ENCODE measurements at regions not wholly inside any gene's neighbourhood (a gene's known extent, or its start where the extent isn't known, plus 50 kb on each side); places are given as distances from the start of the nearest gene placed in this dataset.

GRCh38 chr20:60069656-60070055, 111.4 kb downstream of the CDH26 start:
- H3K27ac ChIP-seq: no peak overlapping the region
- no peak for DNase-seq
- WGBS, 5 donors: 51 to 66% (median 61%) methylated on average over 8 of the region's 8 CpGs
- TF ChIP-seq EP300 (IDR thresholded peaks at IDR 0.05) (no peak), POLR2AphosphoS5 (IDR thresholded peaks at IDR 0.05) (no peak), POLR2A (IDR thresholded peaks at IDR 0.05) (no peak)
- TF ChIP-seq, protein P1, sequence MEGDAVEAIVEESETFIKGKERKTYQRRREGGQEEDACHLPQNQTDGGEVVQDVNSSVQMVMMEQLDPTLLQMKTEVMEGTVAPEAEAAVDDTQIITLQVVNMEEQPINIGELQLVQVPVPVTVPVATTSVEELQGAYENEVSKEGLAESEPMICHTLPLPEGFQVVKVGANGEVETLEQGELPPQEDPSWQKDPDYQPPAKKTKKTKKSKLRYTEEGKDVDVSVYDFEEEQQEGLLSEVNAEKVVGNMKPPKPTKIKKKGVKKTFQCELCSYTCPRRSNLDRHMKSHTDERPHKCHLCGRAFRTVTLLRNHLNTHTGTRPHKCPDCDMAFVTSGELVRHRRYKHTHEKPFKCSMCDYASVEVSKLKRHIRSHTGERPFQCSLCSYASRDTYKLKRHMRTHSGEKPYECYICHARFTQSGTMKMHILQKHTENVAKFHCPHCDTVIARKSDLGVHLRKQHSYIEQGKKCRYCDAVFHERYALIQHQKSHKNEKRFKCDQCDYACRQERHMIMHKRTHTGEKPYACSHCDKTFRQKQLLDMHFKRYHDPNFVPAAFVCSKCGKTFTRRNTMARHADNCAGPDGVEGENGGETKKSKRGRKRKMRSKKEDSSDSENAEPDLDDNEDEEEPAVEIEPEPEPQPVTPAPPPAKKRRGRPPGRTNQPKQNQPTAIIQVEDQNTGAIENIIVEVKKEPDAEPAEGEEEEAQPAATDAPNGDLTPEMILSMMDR (IDR thresholded peaks at IDR 0.05): no peak
- intact Hi-C loops (cut with DNase I; ENCODE audit: low total_unique reads): no loop called here
- no peak overlapping the region for H3K4me3 ChIP-seq
- H3K36me3 ChIP-seq: no peaks in the 10 kb centered on the region
- no peaks in the 10 kb centered on the region for H3K4me1 ChIP-seq
- H3K27me3 ChIP-seq: peaks cover 0 to 34% (median 0%) of the 10 kb centered on the region in 3 donors
- peaks cover 0 to 6% (median 2%) of the 10 kb centered on the region in 4 donors for H3K9me3 ChIP-seq

DNA sequence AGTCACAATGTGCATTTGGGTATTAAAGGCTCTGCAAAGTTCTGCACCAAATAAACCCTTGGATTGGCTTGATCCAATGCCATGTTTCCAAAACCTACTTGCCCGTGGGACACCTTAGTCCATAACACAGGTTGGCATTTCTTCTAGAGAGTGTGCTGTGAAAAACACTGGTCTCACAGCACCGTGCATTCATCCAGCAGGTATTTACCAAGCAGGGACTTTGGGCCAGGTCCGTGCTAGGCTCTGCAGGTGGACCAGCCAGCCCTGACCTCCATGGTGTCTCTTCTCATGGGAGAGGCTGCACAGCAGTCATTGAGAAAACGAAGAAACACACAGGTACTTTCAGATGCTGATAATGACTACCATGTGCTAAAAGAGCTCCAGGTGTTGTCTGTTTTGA, 112.6 kb downstream of the CDH26 start:
- Histone ChIP-seq H3K36me3 (no peaks in the 10 kb centered on the region), H3K27ac (no peak overlapping the region), H3K9me3 (peaks cover 0 to 6% (median 2%) of the 10 kb centered on the region in 4 donors), H3K4me1 (no peaks in the 10 kb centered on the region), H3K4me3 (no peak overlapping the region), H3K27me3 (peaks cover 0 to 33% (median 0%) of the 10 kb centered on the region in 3 donors)
- TF ChIP-seq EP300 (IDR thresholded peaks at IDR 0.05): no peak
- TF ChIP-seq POLR2A (IDR thresholded peaks at IDR 0.05): no peak
- TF ChIP-seq, protein P1 (IDR thresholded peaks at IDR 0.05): no peak
- no peak for TF ChIP-seq POLR2AphosphoS5 (IDR thresholded peaks at IDR 0.05)
- intact Hi-C loops (cut with DNase I; ENCODE audit: low total_unique reads): no loop called here
- DNase-seq: no peak
- WGBS, 5 donors: 74 to 82% (median 80%) methylated on average over 4 of the region's 4 CpGs

- Histone ChIP-seq H3K4me3 (no peak overlapping the region), H3K9me3 (peaks cover 0 to 6% (median 2%) of the 10 kb centered on the region in 4 donors), H3K36me3 (no peaks in the 10 kb centered on the region), H3K4me1 (no peaks in the 10 kb centered on the region), H3K27me3 (peaks cover 0 to 28% (median 0%) of the 10 kb centered on the region in 3 donors), H3K27ac (no peak overlapping the region)
- DNase-seq: no peak
- intact Hi-C loops (cut with DNase I; ENCODE audit: low total_unique reads): no loop called here
- WGBS, 5 donors: 28 to 60% (median 37%) methylated on average over 2 of the region's 2 CpGs
- TF ChIP-seq, protein P1 (IDR thresholded peaks at IDR 0.05): no peak
- no peak for TF ChIP-seq POLR2A (IDR thresholded peaks at IDR 0.05)
- no peak for TF ChIP-seq EP300 (IDR thresholded peaks at IDR 0.05)
Observed at GRCh38 chr20:60071965-60072364, 113.7 kb downstream of the CDH26 start.

DNA sequence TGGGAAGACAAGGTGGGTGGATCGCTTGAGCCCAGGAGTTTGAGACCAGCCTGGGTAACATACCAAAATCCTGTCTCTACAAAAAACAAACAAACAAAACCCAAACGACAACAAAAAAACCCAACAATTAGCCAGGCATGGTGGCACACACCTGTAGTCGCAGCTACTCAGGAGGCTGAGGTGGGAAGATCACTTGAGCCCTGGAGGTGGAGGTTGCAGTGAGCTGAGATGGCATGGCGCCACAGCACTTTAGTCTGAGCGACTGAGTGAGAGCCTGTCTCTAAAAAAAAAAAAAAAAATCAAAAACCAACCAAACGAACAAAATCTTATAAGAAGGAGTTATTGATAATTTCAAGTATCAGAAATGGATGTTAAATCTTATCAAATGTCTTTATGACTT, 114.9 kb downstream of the CDH26 start:
- peaks cover 0 to 23% (median 0%) of the 10 kb centered on the region in 3 donors for H3K27me3 ChIP-seq
- no peak overlapping the region for H3K4me3 ChIP-seq
- no peaks in the 10 kb centered on the region for H3K36me3 ChIP-seq
- peaks cover 0 to 2% (median 0%) of the 10 kb centered on the region in 4 donors for H3K4me1 ChIP-seq
- intact Hi-C loops (cut with DNase I; ENCODE audit: low total_unique reads): no loop called here
- no peak for DNase-seq
- WGBS, 5 donors: 87 to 90% (median 88%) methylated on average over 6 of the region's 6 CpGs
- peaks cover 0 to 6% (median 2%) of the 10 kb centered on the region in 4 donors for H3K9me3 ChIP-seq
- H3K27ac ChIP-seq: no peak overlapping the region
- TF ChIP-seq POLR2AphosphoS5 (IDR thresholded peaks at IDR 0.05): no peak

DNA sequence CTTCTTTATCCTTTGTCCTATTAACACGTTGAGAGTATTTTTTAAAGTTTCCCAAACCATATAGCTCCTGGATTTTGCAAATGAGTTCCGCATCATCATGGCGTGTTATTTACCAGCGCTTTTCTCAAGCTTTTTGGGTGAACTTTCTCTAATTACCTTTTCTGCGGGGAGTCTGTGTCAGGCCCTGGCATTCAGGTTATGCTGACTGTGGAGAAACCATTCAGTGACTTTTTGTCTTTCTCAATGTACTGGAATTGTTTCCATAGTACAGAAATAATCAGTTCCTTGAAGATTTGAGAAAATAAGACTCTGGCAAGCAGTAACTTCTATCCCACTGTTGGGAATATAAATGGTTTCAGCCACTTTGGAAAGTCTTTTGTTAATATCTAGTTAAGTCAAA, 115.3 kb downstream of the CDH26 start:
- Histone ChIP-seq H3K4me3 (no peak overlapping the region), H3K9me3 (peaks cover 0 to 6% (median 2%) of the 10 kb centered on the region in 4 donors), H3K36me3 (no peaks in the 10 kb centered on the region), H3K27me3 (peaks cover 0 to 23% (median 0%) of the 10 kb centered on the region in 3 donors), H3K27ac (no peak overlapping the region), H3K4me1 (peaks cover 0 to 6% (median under 1%) of the 10 kb centered on the region in 4 donors)
- WGBS, 5 donors: 56 to 83% (median 77%) methylated on average over 5 of the region's 5 CpGs
- intact Hi-C loops (cut with DNase I; ENCODE audit: low total_unique reads): no loop called here
- no peak for DNase-seq
- no peak for TF ChIP-seq POLR2A (IDR thresholded peaks at IDR 0.05)

Data from stomach (tissue), 8 donors.